CD14-positive monocyte (primary cell): ENCODE measurements at regions not wholly inside any gene's neighbourhood (a gene's known extent, or its start where the extent isn't known, plus 50 kb on each side); places are given as distances from the start of the nearest gene placed in this dataset.

Experiments
- DNase-seq, 3 donors: peaks; one replicate each; pipeline ENCODE4 v3.0.0-alpha.2; 2011 to 2022
- H2AFZ ChIP-seq: 2 replicates; pipeline ENCODE4 v1.6.0; 2012; ENCODE audit warnings: mild to moderate bottlenecking, low read depth, low read length, inconsistent platforms; ENCODE audit not compliant: insufficient read depth, poor library complexity, severe bottlenecking
- H3K27ac ChIP-seq, 2 donors: 1 replicate in 1 of 2; 2 replicates in 1 of 2; pipeline ENCODE4 v1.5.1; 2012 to 2013; ENCODE audit warnings: low read length in 2 of 2, control low read depth in 1 of 2, inconsistent platforms in 1 of 2, low read depth in 1 of 2, mild to moderate bottlenecking in 1 of 2
- H3K27me3 ChIP-seq, 2 donors: one replicate each; pipeline versions ENCODE4 v1.6.0 to v1.6.1; 2011 to 2013; ENCODE audit warnings: low read length in 2 of 2; ENCODE audit not compliant: control insufficient read depth in 2 of 2, insufficient read depth in 2 of 2
- H3K36me3 ChIP-seq, 2 donors: replicated peaks in 1 of 2; 1 replicate in 1 of 2; 2 replicates in 1 of 2; pipeline versions ENCODE4 v1.5.1 to v1.6.1; 2012 to 2013; ENCODE audit warnings: low read length in 2 of 2, control low read depth in 1 of 2, inconsistent platforms in 1 of 2, mild to moderate bottlenecking in 1 of 2; ENCODE audit not compliant: insufficient read depth in 2 of 2, control insufficient read depth in 1 of 2
- H3K4me1 ChIP-seq, 2 donors: 1 replicate in 1 of 2; 2 replicates in 1 of 2; pipeline versions ENCODE4 v1.5.1 to v1.6.1; 2012 to 2013; ENCODE audit warnings: low read length in 2 of 2, control low read depth in 1 of 2, inconsistent platforms in 1 of 2, mild to moderate bottlenecking in 1 of 2, moderate library complexity in 1 of 2; ENCODE audit not compliant: insufficient read depth in 2 of 2, control insufficient read depth in 1 of 2
- H3K4me2 ChIP-seq: replicated peaks from 2 replicates; pipeline ENCODE3; 2012; ENCODE audit warnings: low read length, moderate library complexity, mild to moderate bottlenecking; ENCODE audit not compliant: poor library complexity, severe bottlenecking; ENCODE audit errors: extremely low read depth
- H3K4me3 ChIP-seq, 3 experiments: fragments of 200-600 bp in 1 of 3; sonication (generic) in 1 of 3; replicated peaks in 1 of 3; 1 replicate in 2 of 3; 2 replicates in 1 of 3; pipeline ENCODE4 v1.5.1; 2011 to 2013; ENCODE audit warnings: low read length in 3 of 3, mild to moderate bottlenecking in 3 of 3, control low read depth in 2 of 3, low read depth in 2 of 3, inconsistent platforms in 1 of 3, moderate library complexity in 1 of 3
- H3K79me2 ChIP-seq: 2 replicates; pipeline ENCODE4 v1.6.0; 2012; ENCODE audit warnings: mild to moderate bottlenecking, control low read depth, inconsistent platforms, low read length, moderate library complexity; ENCODE audit not compliant: insufficient read depth
- H3K9ac ChIP-seq: 2 replicates; pipeline ENCODE4 v1.6.0; 2017; ENCODE audit warnings: low read length, mild to moderate bottlenecking; ENCODE audit not compliant: insufficient read depth, poor library complexity, severe bottlenecking
- H3K9me3 ChIP-seq, 2 donors: replicated peaks in 1 of 2; 1 replicate in 1 of 2; 2 replicates in 1 of 2; pipeline versions ENCODE4 v1.5.1 to v1.6.1; 2012 to 2013; ENCODE audit warnings: low read length in 2 of 2, control low read depth in 1 of 2; ENCODE audit not compliant: control insufficient read depth in 1 of 2, insufficient read depth in 1 of 2
- H4K20me1 ChIP-seq: 2 replicates; pipeline ENCODE4 v1.6.0; 2012; ENCODE audit warnings: mild to moderate bottlenecking, low read length, control low read depth, moderate library complexity; ENCODE audit not compliant: insufficient read depth
- H3K27ac Mint-ChIP-seq, 7 donors: one replicate each; pipeline ENCODE4 v1.8.0; 2020; ENCODE audit warnings: mild to moderate bottlenecking in 7 of 7, mixed read lengths in 7 of 7, moderate library complexity in 6 of 7, inconsistent platforms in 2 of 7
- H3K27me3 Mint-ChIP-seq, 3 donors: one replicate each; pipeline ENCODE4 v1.8.0; 2021 to 2022; ENCODE audit warnings: low read depth in 3 of 3, mild to moderate bottlenecking in 3 of 3, mixed read lengths in 3 of 3, moderate library complexity in 3 of 3, inconsistent platforms in 1 of 3
- H3K36me3 Mint-ChIP-seq, 2 donors: one replicate each; pipeline ENCODE4 v1.8.0; 2020; ENCODE audit warnings: mixed read lengths in 2 of 2, inconsistent platforms in 1 of 2, mild to moderate bottlenecking in 1 of 2
- H3K4me1 Mint-ChIP-seq: one replicate; pipeline ENCODE4 v1.8.0; 2020; ENCODE audit warnings: mild to moderate bottlenecking, mixed read lengths
- H3K4me3 Mint-ChIP-seq, 2 donors: one replicate each; pipeline ENCODE4 v1.8.0; 2020; ENCODE audit warnings: mild to moderate bottlenecking in 2 of 2, mixed read lengths in 2 of 2, moderate library complexity in 1 of 2
- H3K9me3 Mint-ChIP-seq, 7 donors: one replicate each; pipeline ENCODE4 v1.8.0; 2020 to 2022; ENCODE audit warnings: mixed read lengths in 7 of 7, mild to moderate bottlenecking in 6 of 7, moderate library complexity in 6 of 7, inconsistent platforms in 2 of 7
- WGBS: methylation state at CpG from one replicate; pipeline ENCODE4 v1.1.5; 2013; ENCODE audit warnings: missing lambda C conversion rate; ENCODE audit not compliant: insufficient coverage; 5-methylcytosine and 5-hydroxymethylcytosine counted together
- intact Hi-C, 2 donors: fragments of 100-400 bp; cut with micrococcal nuclease; formaldehyde crosslinking; loops; one replicate each; pipeline versions ENCODE4 v1.15.0 to v1.15.1; 2023
- TF ChIP-seq, protein P1 (sequence below): fragments of 200-600 bp; IDR thresholded peaks from one replicate; pipeline ENCODE4 v1.8.0; 2022; ENCODE audit warnings: antibody characterized with exemption, mild to moderate bottlenecking

DNA sequence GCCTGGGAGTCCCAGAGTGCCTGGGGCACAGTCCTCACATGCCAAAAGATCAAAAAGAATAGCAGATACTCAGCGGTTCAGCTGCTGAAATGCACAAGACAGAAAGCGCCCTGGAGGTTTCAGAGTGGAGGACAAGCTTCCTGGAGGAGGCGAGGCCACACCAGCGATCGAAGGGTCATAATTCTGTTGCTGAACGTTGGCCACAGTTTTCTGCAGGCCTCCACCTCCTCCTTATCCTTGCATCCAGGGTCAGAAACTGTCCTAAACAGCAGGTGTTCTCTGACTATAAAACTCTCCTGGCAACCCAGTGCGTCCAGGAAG, 220.3 kb upstream of the LINGO1 start:
- no peaks in the 10 kb centered on the region for H3K36me3 Mint-ChIP-seq
- Histone ChIP-seq H3K9me3 (no peaks in the 10 kb centered on the region), H3K27me3 (peaks cover 0 to 6% of the 10 kb centered on the region in 2 donors), H3K79me2 (no peaks in the 10 kb centered on the region), H3K36me3 (no peaks in the 10 kb centered on the region), H2AFZ (no peak overlapping the region), H3K4me1 (no peaks in the 10 kb centered on the region), H3K4me3 (no peak overlapping the region), H3K4me2 (no peak overlapping the region), H3K27ac (no peak overlapping the region), H4K20me1 (no peaks in the 10 kb centered on the region), H3K9ac (no peak overlapping the region)
- peaks cover 7 to 28% (median 16%) of the 10 kb centered on the region in 3 donors for H3K27me3 Mint-ChIP-seq
- intact Hi-C loops: no loop called here
- H3K4me3 Mint-ChIP-seq: no peak overlapping the region
- no peak for DNase-seq
- H3K27ac Mint-ChIP-seq: peak overlapping the region in 1 of 7 donors; percentile 3
- no peaks in the 10 kb centered on the region for H3K4me1 Mint-ChIP-seq
- H3K9me3 Mint-ChIP-seq: peaks cover 2 to 24% (median 9%) of the 10 kb centered on the region in 7 donors
- TF ChIP-seq, protein P1, sequence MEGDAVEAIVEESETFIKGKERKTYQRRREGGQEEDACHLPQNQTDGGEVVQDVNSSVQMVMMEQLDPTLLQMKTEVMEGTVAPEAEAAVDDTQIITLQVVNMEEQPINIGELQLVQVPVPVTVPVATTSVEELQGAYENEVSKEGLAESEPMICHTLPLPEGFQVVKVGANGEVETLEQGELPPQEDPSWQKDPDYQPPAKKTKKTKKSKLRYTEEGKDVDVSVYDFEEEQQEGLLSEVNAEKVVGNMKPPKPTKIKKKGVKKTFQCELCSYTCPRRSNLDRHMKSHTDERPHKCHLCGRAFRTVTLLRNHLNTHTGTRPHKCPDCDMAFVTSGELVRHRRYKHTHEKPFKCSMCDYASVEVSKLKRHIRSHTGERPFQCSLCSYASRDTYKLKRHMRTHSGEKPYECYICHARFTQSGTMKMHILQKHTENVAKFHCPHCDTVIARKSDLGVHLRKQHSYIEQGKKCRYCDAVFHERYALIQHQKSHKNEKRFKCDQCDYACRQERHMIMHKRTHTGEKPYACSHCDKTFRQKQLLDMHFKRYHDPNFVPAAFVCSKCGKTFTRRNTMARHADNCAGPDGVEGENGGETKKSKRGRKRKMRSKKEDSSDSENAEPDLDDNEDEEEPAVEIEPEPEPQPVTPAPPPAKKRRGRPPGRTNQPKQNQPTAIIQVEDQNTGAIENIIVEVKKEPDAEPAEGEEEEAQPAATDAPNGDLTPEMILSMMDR: no peak
- 94% methylated on average over 6 of the region's 7 CpGs for WGBS

DNA sequence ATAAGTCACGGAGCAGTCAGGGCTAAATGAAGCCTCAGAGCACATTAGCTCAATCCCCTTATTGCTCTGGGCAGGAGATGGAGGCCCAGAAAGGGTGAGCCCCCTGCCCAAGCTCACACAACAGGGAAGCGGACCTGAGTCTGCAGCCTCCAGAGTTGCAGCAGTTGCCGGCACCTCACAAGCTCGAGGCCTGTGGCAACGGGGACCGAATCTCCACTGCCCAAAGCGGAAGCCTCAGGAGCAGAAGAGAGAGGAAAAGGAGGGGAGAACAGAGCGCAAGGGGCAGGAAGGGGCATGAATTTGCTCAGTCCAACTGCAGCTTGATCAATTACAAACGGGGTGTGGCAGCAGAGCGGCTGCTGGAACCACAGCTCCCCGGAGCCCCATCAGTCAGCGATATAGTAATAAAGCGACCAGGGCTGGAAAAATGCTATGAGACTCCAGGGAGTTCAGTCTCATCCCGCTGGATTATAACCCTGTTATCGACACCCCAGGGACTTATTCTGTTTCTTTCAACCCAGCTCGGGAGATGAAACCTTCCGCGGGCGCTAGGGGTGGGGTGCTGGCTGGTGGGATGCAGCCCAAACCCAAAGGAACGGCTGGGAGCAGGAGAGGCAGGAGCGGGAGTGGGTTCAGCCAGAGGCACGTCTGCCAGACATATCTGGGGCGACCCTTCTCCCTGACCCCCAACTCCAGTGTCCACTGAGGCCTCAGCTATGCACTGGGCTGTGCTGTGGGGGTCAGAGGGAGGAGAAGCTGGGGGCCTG, 219.7 kb upstream of the LINGO1 start:
- Histone ChIP-seq H3K27me3 (peaks cover 0 to 6% of the 10 kb centered on the region in 2 donors), H3K4me1 (no peaks in the 10 kb centered on the region), H4K20me1 (no peaks in the 10 kb centered on the region), H2AFZ (no peak overlapping the region), H3K9me3 (no peaks in the 10 kb centered on the region), H3K4me3 (no peak overlapping the region), H3K79me2 (no peaks in the 10 kb centered on the region), H3K4me2 (no peak overlapping the region), H3K9ac (no peak overlapping the region), H3K27ac (no peak overlapping the region), H3K36me3 (no peaks in the 10 kb centered on the region)
- Mint-ChIP-seq H3K4me1 (no peaks in the 10 kb centered on the region), H3K9me3 (peaks cover 3 to 29% (median 11%) of the 10 kb centered on the region in 7 donors), H3K36me3 (no peaks in the 10 kb centered on the region), H3K27ac (no peak overlapping the region), H3K4me3 (peak overlapping the region in 1 of 2 donors; percentile 11), H3K27me3 (peaks cover 8 to 32% (median 17%) of the 10 kb centered on the region in 3 donors)
- TF ChIP-seq, protein P1: no peak
- DNase-seq: no peak
- 65% methylated on average over 16 of the region's 23 CpGs for WGBS
- intact Hi-C loops: no loop called here
